ENCODE measurements at regions not wholly inside any gene's neighbourhood (a gene's known extent, or its start where the extent isn't known, plus 50 kb on each side); places are given as distances from the start of the nearest gene placed in this dataset.

DNA sequence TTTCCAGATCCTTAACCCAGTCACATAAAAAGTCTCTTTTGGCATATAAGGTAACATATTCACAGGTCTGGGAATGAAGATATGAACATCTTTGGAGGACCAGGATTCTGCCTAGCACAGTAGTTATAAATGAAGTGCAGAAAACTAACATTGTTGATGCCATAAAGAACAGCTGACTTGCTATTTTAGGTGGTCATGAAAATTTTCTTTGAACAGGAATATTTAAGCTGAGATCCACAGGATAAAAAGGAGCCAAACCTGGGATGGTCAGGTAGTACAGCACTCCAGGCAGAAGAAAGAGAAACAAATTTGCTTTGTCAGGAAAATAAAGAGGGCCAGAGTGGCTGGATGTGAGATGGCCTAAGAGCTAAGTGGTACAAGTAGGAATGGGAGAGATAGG, 80.0 kb downstream of the CENPW start:
- no peak for DNase-seq

- DNase-seq = no peak
Observed at GRCh38 chr6:126422912-126423311, 83.0 kb downstream of the CENPW start.

- no peak for DNase-seq
Observed at GRCh38 chr6:126427713-126428112, 87.8 kb downstream of the CENPW start.

- no peak for DNase-seq
Observed at GRCh38 chr6:126429866-126430265, 90.0 kb downstream of the CENPW start.

- DNase-seq = no peak
Observed at GRCh38 chr6:126432564-126432963, 92.6 kb downstream of the CENPW start.

- no peak for DNase-seq
Observed at GRCh38 chr6:126433927-126434326, 94.0 kb downstream of the CENPW start.

DNA sequence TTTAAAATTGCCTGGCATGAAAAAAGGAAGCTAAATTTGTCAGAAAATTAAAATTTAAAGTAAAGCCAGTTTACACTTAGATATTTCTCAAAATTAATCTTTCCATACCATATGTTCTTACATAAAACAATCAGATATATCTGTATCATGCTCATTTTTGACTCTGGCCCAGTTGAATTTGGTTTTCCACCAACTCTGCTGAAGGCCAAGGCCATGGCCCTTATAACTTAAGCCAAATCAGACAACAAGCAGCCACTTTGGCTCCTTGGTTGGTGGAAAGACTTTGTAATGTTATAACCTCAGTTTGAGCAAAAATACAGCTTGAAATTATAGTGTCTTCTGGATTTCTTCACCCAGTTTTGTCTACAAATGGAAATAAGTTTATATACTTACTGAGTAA, 97.3 kb downstream of the CENPW start:
- DNase-seq = no peak

GRCh38 chr6:126439040-126439439, 99.1 kb downstream of the CENPW start:
- no peak for DNase-seq

GRCh38 chr6:126440923-126441322, 101.0 kb downstream of the CENPW start:
- no peak for DNase-seq

DNA sequence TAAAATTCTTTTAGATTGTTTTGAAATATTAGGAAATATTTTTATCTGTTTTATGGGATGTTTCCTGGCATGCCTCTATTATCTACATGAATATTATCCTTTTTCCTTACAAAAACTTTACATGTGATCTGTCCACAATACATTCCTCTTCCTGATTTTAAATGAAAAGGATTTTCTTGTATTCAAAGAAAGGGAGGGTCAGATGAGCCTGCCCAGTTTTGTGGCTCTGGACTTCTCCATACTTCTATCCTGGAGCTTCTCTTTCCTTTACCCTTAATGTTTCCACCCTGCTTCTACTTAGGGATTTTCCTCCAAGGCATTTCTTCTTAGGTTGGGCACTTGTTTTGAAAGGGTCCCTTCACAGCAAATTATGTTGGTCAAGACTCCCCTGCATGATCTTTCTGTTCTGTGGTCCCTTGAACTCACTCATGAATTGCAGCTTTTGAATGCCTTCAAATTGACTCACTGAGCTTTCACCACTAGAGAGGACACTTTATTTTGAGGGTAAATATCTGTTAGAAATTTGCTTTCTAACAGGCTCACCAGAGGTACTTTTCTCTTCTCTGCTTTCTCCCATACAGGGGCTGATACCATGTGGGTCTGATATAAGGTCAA, 104.9 kb downstream of the CENPW start:
- DNase-seq = no peak

GRCh38 chr6:126446248-126446647, 106.3 kb downstream of the CENPW start:
- no peak for DNase-seq

DNA sequence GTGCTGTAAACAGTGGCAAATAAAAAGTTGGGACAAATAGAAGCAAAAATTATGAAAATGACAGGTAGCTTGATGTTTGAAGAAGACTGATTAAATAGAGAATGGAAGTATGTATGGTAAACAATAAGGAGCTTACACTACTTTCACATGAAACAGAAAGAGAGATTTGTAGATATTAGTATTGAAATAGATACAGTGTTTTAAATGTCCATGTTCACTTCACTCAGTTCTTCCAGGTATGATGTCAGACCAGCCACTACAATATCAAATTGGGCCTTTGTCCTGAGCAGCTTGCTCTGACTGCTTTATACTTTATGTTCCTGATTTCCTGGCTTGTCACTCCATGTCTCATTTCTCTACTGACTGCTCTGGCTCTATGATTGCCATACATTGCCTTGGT, 107.5 kb downstream of the CENPW start:
- DNase-seq = no peak

DNA sequence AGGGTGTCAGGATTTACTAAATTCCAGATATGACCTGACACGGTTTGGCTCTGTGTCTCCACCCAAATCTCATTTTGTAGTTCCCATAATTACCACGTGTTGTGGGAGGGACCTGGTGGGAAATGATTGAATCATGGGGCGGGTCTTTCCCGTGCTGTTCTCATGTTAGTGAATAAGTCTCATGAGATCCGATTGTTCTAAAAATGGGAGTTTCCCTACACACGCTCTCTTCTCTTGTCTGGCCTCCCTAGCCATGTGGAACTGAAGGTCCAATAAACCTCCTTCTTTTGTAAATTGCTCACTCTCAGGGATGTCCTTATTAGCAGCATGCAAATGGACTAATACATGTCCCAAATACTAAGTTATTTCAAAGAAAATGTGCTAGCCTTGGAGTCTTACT, 121.1 kb downstream of the CENPW start:
- DNase-seq = no peak

GRCh38 chr6:126464245-126464644, 124.3 kb downstream of the CENPW start:
- DNase-seq = no peak

- no peak for DNase-seq
Observed at GRCh38 chr6:126475449-126475848, 135.5 kb downstream of the CENPW start.

DNA sequence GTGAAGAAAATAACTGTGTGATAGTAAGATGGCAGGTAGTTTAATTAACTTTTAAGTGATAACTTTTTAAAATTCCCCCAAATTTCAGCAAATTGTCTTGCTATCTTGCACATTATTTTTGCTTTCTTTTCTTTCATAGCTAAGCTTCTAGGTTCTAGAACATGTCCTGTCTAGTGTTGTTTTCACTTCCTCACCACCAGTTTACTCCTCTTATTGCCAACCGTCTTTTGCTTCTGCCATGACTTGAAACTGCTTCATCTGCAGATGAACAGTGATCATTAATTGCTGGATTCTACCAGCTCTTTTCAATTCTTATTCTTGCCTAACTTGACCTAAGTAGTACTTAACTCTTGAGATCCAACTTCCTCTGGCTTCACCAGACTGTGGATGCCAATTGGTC, 137.8 kb downstream of the CENPW start:
- DNase-seq = peak; percentile 80

GRCh38 chr6:126480268-126480667, 140.4 kb downstream of the CENPW start:
- no peak for DNase-seq

DNA sequence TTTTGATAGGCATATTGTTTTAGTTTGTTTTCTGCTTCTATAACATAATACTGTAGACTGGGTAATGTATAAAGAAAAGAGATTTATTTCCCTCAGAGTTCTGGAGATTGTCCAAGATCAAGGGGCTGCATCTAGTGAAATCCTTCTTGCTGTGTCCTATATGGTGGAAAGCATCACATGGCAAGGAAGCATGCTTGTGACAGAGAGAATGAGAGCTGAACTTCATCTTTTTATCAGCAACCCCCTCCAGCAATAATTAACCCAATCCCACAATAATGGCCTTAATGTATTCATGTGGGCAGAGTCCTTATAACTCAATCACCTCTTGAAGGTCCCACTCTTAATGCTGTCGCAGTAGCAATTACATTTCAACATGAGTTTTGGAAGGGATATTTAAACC, 141.4 kb downstream of the CENPW start:
- no peak for DNase-seq

GRCh38 chr6:126504792-126505191, 164.9 kb downstream of the CENPW start:
- no peak for DNase-seq

GRCh38 chr6:126513198-126513597, 173.3 kb downstream of the CENPW start:
- no peak for DNase-seq

- DNase-seq = no peak
Observed at GRCh38 chr6:126516411-126516810, 176.5 kb downstream of the CENPW start.

- DNase-seq = no peak
Observed at GRCh38 chr6:126524811-126525326, 185.0 kb downstream of the CENPW start.

GRCh38 chr6:126526547-126526946, 186.6 kb downstream of the CENPW start:
- no peak for DNase-seq

GRCh38 chr6:126526996-126527606, 187.2 kb downstream of the CENPW start:
- no peak for DNase-seq

Measured in MV-4-11 (cell line).